ENCODE measurements at regions not wholly inside any gene's neighbourhood (a gene's known extent, or its start where the extent isn't known, plus 50 kb on each side); places are given as distances from the start of the nearest gene placed in this dataset.

DNA sequence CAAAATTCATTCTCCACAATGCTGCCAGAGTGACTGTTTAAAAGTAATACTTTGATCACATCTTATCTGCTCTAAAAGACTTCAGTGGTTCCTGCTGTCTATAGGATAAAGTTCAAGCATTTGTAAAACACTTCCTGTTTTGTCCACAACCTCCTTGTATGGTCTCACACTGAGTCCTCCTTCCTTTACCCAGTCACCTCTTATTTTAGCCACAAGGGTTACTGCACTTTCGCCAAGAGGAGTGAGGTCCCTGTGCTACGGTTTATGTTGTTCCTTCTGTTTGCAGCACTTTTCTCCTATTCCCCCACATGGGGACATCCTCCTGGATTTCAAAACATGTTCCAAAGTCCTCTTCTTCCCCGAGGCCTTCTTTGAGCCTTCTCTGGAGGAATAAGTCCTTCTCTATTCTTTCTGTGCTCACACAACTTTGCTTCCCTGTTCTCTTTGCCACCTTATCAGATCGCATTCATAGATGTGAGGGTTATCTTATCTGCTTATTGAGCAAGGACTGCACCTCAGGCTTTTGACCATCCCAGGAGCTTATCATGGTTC, 112.2 kb upstream of the NABP1 start:
- Histone ChIP-seq H3K4me2 (peak overlapping the region in 3 of 11 experiments; percentile 35 to 47 (median 35); a peak in 6 of 22 replicates), H3K4me3 (no peak overlapping the region), H3K9me3 (replicated peaks in 1 of 11) (no peaks in the 10 kb centered on the region), H3K36me3 (no peaks in the 10 kb centered on the region), H3K27ac (peak overlapping the region in 1 of 11 experiments; percentile 32; a peak in 2 of 22 replicates), H3K27me3 (no peaks in the 10 kb centered on the region), H3K9ac (no peak overlapping the region), H3K4me1 (peaks cover 5 to 29% (median 16%) of the 10 kb centered on the region in 10 experiments), H4K20me1 (no peaks in the 10 kb centered on the region)
- no peak for TF ChIP-seq Cebpa-rat (IDR thresholded peaks at IDR 0.05)

DNA sequence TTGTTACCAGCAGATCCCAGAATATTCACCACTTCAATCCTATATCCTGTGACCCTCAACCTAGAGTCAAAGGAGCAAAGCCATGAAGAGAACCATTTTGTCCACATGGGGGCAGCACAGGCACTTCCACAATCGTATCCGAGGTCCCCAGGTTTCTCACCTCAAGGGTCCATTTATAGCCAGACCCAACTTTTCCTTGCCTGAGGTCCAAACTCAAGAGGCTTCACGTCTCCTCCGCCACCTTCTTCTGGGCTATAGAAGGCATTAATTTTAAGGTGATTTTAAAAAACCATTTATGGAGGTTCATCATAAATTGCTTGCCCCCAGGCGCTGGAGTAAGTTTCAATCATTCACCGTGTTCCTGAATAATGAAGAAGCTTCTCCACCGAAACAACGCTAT, 111.6 kb upstream of the NABP1 start:
- Histone ChIP-seq H3K4me2 (peak overlapping the region in 1 of 11 experiments; percentile 47; a peak in 1 of 22 replicates), H3K36me3 (no peaks in the 10 kb centered on the region), H3K27me3 (no peaks in the 10 kb centered on the region), H3K9ac (no peak overlapping the region), H3K27ac (no peak overlapping the region), H4K20me1 (no peaks in the 10 kb centered on the region), H3K9me3 (replicated peaks in 1 of 11) (no peaks in the 10 kb centered on the region), H3K4me1 (peaks cover 12 to 32% (median 22%) of the 10 kb centered on the region in 10 experiments), H3K4me3 (no peak overlapping the region)
- TF ChIP-seq Cebpa-rat (IDR thresholded peaks at IDR 0.05), result no peak

DNA sequence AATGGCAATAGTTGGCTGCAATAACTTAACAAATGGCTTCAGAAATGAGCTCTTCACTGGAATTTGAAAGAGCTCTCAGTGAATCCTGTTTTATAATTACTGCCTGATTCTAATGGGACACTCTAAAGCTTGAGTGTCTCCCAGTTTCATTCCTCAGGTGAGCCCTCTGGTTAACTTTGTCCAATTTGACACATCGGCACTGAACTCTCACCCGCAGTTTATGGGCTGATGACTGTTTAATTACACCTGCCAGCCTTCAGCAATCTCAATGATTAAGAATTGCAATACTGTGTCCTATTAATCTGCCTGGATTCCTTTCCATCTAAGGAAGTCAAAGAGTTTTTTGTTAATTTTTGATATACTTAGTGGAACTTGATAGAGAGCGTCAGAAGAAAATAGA, 110.7 kb upstream of the NABP1 start:
- H3K9me3 ChIP-seq (replicated peaks in 1 of 11), result no peaks in the 10 kb centered on the region
- H3K9ac ChIP-seq, result no peak overlapping the region
- H3K36me3 ChIP-seq, result no peaks in the 10 kb centered on the region
- no peaks in the 10 kb centered on the region for H3K27me3 ChIP-seq
- H3K4me2 ChIP-seq, result no peak overlapping the region
- H3K4me3 ChIP-seq, result no peak overlapping the region
- no peak overlapping the region for H3K27ac ChIP-seq
- peaks cover 14 to 38% (median 24%) of the 10 kb centered on the region in 10 experiments for H3K4me1 ChIP-seq
- H4K20me1 ChIP-seq, result no peaks in the 10 kb centered on the region
- TF ChIP-seq Cebpa-rat (IDR thresholded peaks at IDR 0.05), result no peak

DNA sequence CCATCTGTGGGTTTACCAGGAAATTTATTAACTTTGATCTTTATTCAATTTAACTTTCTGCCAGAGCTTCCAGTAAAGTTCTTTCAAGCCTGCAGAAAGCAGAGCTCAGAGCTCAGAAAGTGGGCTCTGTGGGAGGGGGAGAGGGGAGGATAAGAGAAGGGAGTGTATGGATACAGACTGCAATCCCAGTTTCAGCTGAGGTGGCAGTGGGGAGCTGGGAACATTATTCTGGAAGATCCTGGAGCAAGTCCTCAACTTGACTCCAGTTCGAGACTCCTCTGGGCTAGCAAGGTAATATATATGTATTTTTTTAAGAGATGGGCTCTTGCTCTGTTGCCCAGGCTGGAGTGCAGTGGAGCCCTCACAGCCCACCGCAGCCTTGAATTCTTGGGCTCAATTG, 108.9 kb upstream of the NABP1 start:
- Histone ChIP-seq H3K4me2 (no peak overlapping the region), H3K36me3 (no peaks in the 10 kb centered on the region), H3K4me1 (peaks cover 13 to 57% (median 19%) of the 10 kb centered on the region in 10 experiments), H3K4me3 (no peak overlapping the region), H3K27me3 (no peaks in the 10 kb centered on the region), H3K9me3 (replicated peaks in 1 of 11) (no peaks in the 10 kb centered on the region), H3K27ac (no peak overlapping the region), H3K9ac (no peak overlapping the region), H4K20me1 (no peaks in the 10 kb centered on the region)
- TF ChIP-seq Cebpa-rat (IDR thresholded peaks at IDR 0.05), result no peak

DNA sequence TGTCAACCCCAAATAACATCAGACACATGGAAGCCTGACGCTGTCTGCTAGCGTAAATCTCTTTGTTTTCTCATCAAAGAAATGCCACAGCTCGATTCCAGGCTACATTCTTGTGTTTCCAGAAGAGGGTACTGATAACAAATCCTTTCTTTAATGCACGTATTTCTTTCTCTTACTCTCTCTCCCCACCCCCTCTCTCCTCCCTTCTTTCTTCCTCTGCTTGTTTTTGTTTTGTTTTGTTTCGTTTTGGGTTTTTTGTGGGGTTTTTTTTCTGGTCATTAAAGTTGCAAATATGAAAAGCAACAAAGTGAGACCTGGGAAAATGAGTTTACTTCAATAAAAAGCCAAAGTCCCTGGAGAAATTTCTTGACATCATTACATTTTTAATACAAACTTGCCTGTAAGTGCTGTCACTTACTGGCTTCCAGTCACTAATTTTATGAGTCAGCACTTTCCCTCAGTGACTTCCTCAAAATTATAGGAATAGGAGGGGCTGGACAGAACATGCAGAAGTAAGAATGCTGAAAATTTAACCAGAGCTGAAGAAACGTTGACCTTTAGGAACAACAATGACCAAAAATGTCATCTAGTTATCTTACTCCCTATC, 106.7 kb upstream of the NABP1 start:
- H3K9ac ChIP-seq, result peak overlapping the region; percentile 15 to 81 (median 56); a peak in 18 of 22 replicates
- no peaks in the 10 kb centered on the region for H3K36me3 ChIP-seq
- H3K4me2 ChIP-seq, result peak overlapping the region; percentile 41 to 85 (median 63)
- H3K4me1 ChIP-seq, result peaks cover 12 to 45% (median 19%) of the 10 kb centered on the region in 10 experiments
- H3K9me3 ChIP-seq (replicated peaks in 1 of 11), result no peaks in the 10 kb centered on the region
- TF ChIP-seq Cebpa-rat (IDR thresholded peaks at IDR 0.05), result no peak
- peak overlapping the region in 10 of 11 experiments; percentile 16 to 88 (median 69); a peak in 19 of 22 replicates for H3K27ac ChIP-seq
- peak overlapping the region in 7 of 10 experiments; percentile 23 to 65 (median 44); a peak in 12 of 20 replicates for H3K4me3 ChIP-seq
- no peaks in the 10 kb centered on the region for H4K20me1 ChIP-seq
- no peaks in the 10 kb centered on the region for H3K27me3 ChIP-seq

DNA sequence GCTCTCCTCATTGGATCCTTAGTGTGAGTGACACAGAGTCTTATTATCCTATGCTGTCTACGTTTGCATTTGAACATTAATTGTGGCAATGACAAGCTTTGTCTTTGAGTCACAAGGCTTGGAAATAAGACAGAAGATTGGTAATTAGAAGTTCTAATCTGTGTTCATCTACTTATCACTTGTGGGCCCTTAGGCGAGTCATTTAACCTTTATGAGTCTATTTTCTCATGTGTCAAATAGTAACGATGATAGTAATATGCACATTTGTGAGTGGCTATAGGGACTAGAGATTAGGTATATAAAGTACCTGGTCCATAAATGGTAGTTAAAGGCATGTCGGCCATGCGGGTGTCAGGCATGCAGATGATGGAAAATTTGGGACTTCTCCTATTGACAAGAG, 105.6 kb upstream of the NABP1 start:
- no peaks in the 10 kb centered on the region for H4K20me1 ChIP-seq
- peak overlapping the region in 4 of 11 experiments; percentile 69 to 85 (median 82); a peak in 7 of 22 replicates for H3K4me2 ChIP-seq
- H3K9ac ChIP-seq, result peak overlapping the region in 3 of 11 experiments; percentile 22 to 77 (median 74); a peak in 4 of 22 replicates
- H3K4me3 ChIP-seq, result no peak overlapping the region
- no peaks in the 10 kb centered on the region for H3K36me3 ChIP-seq
- H3K27me3 ChIP-seq, result no peaks in the 10 kb centered on the region
- no peak for TF ChIP-seq Cebpa-rat (IDR thresholded peaks at IDR 0.05)
- peak overlapping the region in 6 of 11 experiments; percentile 58 to 88 (median 83); a peak in 11 of 22 replicates for H3K27ac ChIP-seq
- no peaks in the 10 kb centered on the region for H3K9me3 ChIP-seq (replicated peaks in 1 of 11)
- peaks cover 12 to 45% (median 19%) of the 10 kb centered on the region in 10 experiments for H3K4me1 ChIP-seq

DNA sequence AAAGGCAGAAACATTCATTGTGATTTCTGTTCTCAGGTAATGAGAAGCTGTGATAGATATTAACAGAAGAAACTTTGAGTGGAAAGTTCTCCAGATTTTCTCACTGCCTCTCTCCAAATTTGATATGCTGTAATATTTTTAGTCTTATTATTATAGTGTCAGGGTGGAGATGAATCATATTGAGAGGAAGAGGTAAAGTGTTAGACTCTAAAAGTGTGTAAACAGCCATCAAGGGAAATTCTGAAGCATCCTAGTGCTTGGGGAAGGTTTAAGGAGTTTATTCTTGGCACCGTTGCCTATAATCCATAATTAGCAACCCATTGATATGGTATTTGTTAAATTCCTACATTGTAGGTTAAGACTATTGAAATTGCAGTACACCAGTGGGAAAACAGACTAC, 104.7 kb upstream of the NABP1 start:
- Histone ChIP-seq H3K9ac (no peak overlapping the region), H3K4me2 (peak overlapping the region in 2 of 11 experiments; percentile 81 to 84; a peak in 3 of 22 replicates), H4K20me1 (no peaks in the 10 kb centered on the region), H3K27ac (no peak overlapping the region), H3K4me3 (no peak overlapping the region), H3K27me3 (no peaks in the 10 kb centered on the region), H3K4me1 (peaks cover 12 to 45% (median 19%) of the 10 kb centered on the region in 10 experiments), H3K9me3 (replicated peaks in 1 of 11) (no peaks in the 10 kb centered on the region), H3K36me3 (no peaks in the 10 kb centered on the region)
- no peak for TF ChIP-seq Cebpa-rat (IDR thresholded peaks at IDR 0.05)

DNA sequence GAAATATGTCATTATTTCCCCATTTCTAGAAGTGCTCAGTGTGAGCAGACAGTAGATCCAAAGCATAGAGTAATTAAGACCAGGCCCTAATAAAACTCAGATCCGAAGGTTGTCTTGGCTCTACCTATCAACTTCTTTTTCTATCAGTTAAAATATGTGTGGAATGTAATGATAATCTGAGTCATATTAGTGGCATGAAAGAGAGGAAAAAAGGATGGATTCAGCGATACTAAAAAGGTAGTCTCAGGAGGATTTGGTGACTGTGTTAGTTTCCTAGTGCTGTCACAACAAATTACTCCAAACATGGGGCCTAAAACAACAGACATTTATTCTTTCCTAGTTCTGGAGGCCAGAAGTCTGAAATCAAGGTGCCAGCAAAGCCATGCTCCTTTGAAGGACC, 103.7 kb upstream of the NABP1 start:
- Histone ChIP-seq H4K20me1 (no peaks in the 10 kb centered on the region), H3K4me1 (peaks cover 12 to 45% (median 19%) of the 10 kb centered on the region in 10 experiments), H3K4me3 (no peak overlapping the region), H3K36me3 (no peaks in the 10 kb centered on the region), H3K27ac (no peak overlapping the region), H3K9me3 (replicated peaks in 1 of 11) (no peaks in the 10 kb centered on the region), H3K9ac (no peak overlapping the region), H3K4me2 (no peak overlapping the region), H3K27me3 (no peaks in the 10 kb centered on the region)
- TF ChIP-seq Cebpa-rat (IDR thresholded peaks at IDR 0.05), result no peak

DNA sequence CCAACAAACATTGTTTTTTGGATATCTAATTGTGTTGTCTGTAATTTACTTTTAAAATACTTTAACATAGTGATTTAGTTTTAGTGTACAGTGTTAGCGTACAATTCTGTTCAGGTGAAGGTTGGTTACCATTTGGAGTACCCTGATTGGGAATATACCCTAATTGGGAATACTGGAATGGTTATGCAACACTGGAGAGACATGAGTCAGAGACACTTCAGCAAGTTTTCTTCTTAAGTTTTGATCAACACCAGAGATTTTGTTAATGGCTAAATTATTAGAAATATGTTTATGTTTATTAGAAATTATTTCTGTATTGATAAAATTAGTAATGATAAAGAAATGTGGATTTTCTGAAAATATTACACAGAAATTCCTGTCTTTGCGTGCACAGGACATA, 100.3 kb upstream of the NABP1 start:
- Histone ChIP-seq H3K9me3 (replicated peaks in 1 of 11) (no peaks in the 10 kb centered on the region), H3K4me3 (no peak overlapping the region), H4K20me1 (no peaks in the 10 kb centered on the region), H3K36me3 (no peaks in the 10 kb centered on the region), H3K27me3 (no peaks in the 10 kb centered on the region), H3K4me1 (peaks cover 0 to 19% (median 0%) of the 10 kb centered on the region in 10 experiments; a peak in 5 of 20 replicates), H3K27ac (no peak overlapping the region), H3K4me2 (no peak overlapping the region), H3K9ac (no peak overlapping the region)
- no peak for TF ChIP-seq Cebpa-rat (IDR thresholded peaks at IDR 0.05)

All from BLaER1 treated with 17β-estradiol and CSF1 and Interleukin-3, amounts not matched to agents 10 nM and 100 nM (cell line).